HEK293T (cell line): ENCODE measurements at regions not wholly inside any gene's neighbourhood (a gene's known extent, or its start where the extent isn't known, plus 50 kb on each side); places are given as distances from the start of the nearest gene placed in this dataset.

Experiments used
- CTCF ChIA-PET: fragments of 350-600 bp; formaldehyde crosslinking; extraction: SDS; loops from one replicate; lab custom pipeline; 2021; ENCODE audit warnings: antibody characterized with exemption, inconsistent platforms; lab: Yijun Ruan, JAX
- POLR2A ChIA-PET: fragments of 350-600 bp; formaldehyde crosslinking; extraction: SDS; loops from one replicate; lab custom pipeline; 2020; ENCODE audit warnings: antibody characterized with exemption, inconsistent platforms; lab: Yijun Ruan, JAX
- DNase-seq: peaks from one replicate; pipeline ENCODE4 v3.0.0; 2012; ENCODE audit warnings: mixed read lengths; ENCODE audit errors: extremely low spot score
- ARNT ChIP-seq: fragments of 450-650 bp; IDR thresholded peaks from 2 replicates; pipeline ENCODE4 v1.6.1; 2017; ENCODE audit warnings: mild to moderate bottlenecking
- BHLHE40 ChIP-seq: fragments of 450-650 bp; IDR thresholded peaks from 2 replicates; pipeline ENCODE4 v1.6.1; 2016; ENCODE audit warnings: mild to moderate bottlenecking, moderate library complexity, borderline replicate concordance
- CTBP1 ChIP-seq: fragments of 450-650 bp; IDR thresholded peaks from 2 replicates; pipeline ENCODE4 v1.6.1; 2016; ENCODE audit warnings: borderline replicate concordance
- ELF4 ChIP-seq: fragments of 450-650 bp; IDR thresholded peaks from 2 replicates; pipeline ENCODE4 v1.6.1; 2017; ENCODE audit warnings: antibody characterized with exemption
- FOXA1 ChIP-seq: fragments of 450-650 bp; IDR thresholded peaks from 2 replicates; pipeline ENCODE4 v1.6.1; 2016; ENCODE audit warnings: mild to moderate bottlenecking
- FOXK2 ChIP-seq: fragments of 450-650 bp; IDR thresholded peaks from 2 replicates; pipeline ENCODE4 v1.6.1; 2016; ENCODE audit warnings: mild to moderate bottlenecking
- FOXM1 ChIP-seq: fragments of 450-650 bp; IDR thresholded peaks from 2 replicates; pipeline ENCODE4 v1.6.1; 2017; ENCODE audit warnings: mild to moderate bottlenecking, borderline replicate concordance
- HDGF ChIP-seq: fragments of 450-650 bp; IDR thresholded peaks from 2 replicates; pipeline ENCODE4 v1.6.1; 2017; ENCODE audit warnings: antibody characterized with exemption, borderline replicate concordance
- L3MBTL2 ChIP-seq: fragments of 450-650 bp; conservative IDR thresholded peaks from 2 replicates; pipeline ENCODE4 v1.6.1; 2016; ENCODE audit warnings: mild to moderate bottlenecking
- LEF1 ChIP-seq: fragments of 450-650 bp; IDR thresholded peaks from 2 replicates; pipeline ENCODE4 v1.6.1; 2017; ENCODE audit warnings: mild to moderate bottlenecking, borderline replicate concordance
- NFRKB ChIP-seq: fragments of 450-650 bp; IDR thresholded peaks from 2 replicates; pipeline ENCODE4 v1.6.1; 2016; ENCODE audit warnings: mild to moderate bottlenecking, moderate library complexity
- PKNOX1 ChIP-seq: fragments of 450-650 bp; IDR thresholded peaks from 2 replicates; pipeline ENCODE4 v1.6.1; 2016
- SP1 ChIP-seq: fragments of 450-650 bp; IDR thresholded peaks from 2 replicates; pipeline ENCODE4 v1.6.1; 2017
- SUZ12 ChIP-seq: fragments of 450-650 bp; IDR thresholded peaks from 2 replicates; pipeline ENCODE4 v1.6.1; 2016; ENCODE audit warnings: mild to moderate bottlenecking
- TARDBP ChIP-seq: fragments of 450-650 bp; IDR thresholded peaks from 2 replicates; pipeline ENCODE4 v1.6.1; 2016
- ZNF384 ChIP-seq: fragments of 450-650 bp; IDR thresholded peaks from 2 replicates; pipeline ENCODE4 v1.6.1; 2016

GRCh38 chr2:7620255-7620654 lies 703.0 kb downstream of the RNF144A start:
- no peak for DNase-seq
- CTCF ChIA-PET = no interaction called here

GRCh38 chr2:7621018-7621814 lies 704.0 kb downstream of the RNF144A start:
- TF ChIP-seq FOXK2 (no peak), HDGF (no peak), FOXA1 (no peak), PKNOX1 (no peak), ELF4 (no peak), SUZ12 (no peak), CTBP1 (no peak), L3MBTL2 (no peak), NFRKB (no peak), FOXM1 (no peak), TARDBP (no peak), SP1 (no peak), ZNF384 (no peak), LEF1 (no peak), BHLHE40 (no peak), ARNT (no peak)
- ChIA-PET CTCF (no interaction called here), POLR2A (no interaction called here)
- DNase-seq = no peak

More at GRCh38 chr2:7620255-7620654, 703.0 kb downstream of the RNF144A start:
- no peak for TF ChIP-seq LEF1
- no peak for TF ChIP-seq FOXM1
- TF ChIP-seq PKNOX1 = no peak
- TF ChIP-seq BHLHE40 = no peak
- no peak for TF ChIP-seq SUZ12
- no peak for TF ChIP-seq TARDBP
- TF ChIP-seq FOXK2 = no peak
- TF ChIP-seq NFRKB = no peak
- no peak for TF ChIP-seq SP1
- no peak for TF ChIP-seq ARNT
- POLR2A ChIA-PET = no interaction called here

- ChIA-PET CTCF (no interaction called here), POLR2A (no interaction called here)
- no peak for DNase-seq
- TF ChIP-seq L3MBTL2 (no peak), PKNOX1 (no peak), TARDBP (no peak), FOXA1 (no peak), BHLHE40 (no peak), FOXM1 (no peak), SUZ12 (no peak), HDGF (no peak), CTBP1 (no peak), NFRKB (no peak), FOXK2 (no peak), ZNF384 (no peak), SP1 (no peak), ARNT (no peak), ELF4 (no peak), LEF1 (no peak)
These were observed 708.4 kb downstream of the RNF144A start for GRCh38 chr2:7625392-7626138.

- ChIA-PET CTCF (no interaction called here), POLR2A (no interaction called here)
- no peak for DNase-seq
- no peak for TF ChIP-seq TARDBP
- no peak for TF ChIP-seq ELF4
- no peak for TF ChIP-seq ZNF384
- TF ChIP-seq L3MBTL2 = no peak
- no peak for TF ChIP-seq SUZ12
- TF ChIP-seq LEF1 = no peak
- no peak for TF ChIP-seq FOXA1
- TF ChIP-seq FOXM1 = no peak
- TF ChIP-seq CTBP1 = no peak
- no peak for TF ChIP-seq BHLHE40
- TF ChIP-seq NFRKB = no peak
- TF ChIP-seq FOXK2 = no peak
These were observed 708.9 kb downstream of the RNF144A start for GRCh38 chr2:7626139-7626537.

GRCh38 chr2:7627583-7627982 lies 710.4 kb downstream of the RNF144A start:
- no peak for TF ChIP-seq CTBP1
- no peak for TF ChIP-seq FOXK2
- no peak for TF ChIP-seq FOXA1
- TF ChIP-seq SUZ12 = no peak
- TF ChIP-seq ZNF384 = no peak
- TF ChIP-seq SP1 = no peak
- no peak for TF ChIP-seq TARDBP
- no peak for TF ChIP-seq PKNOX1
- TF ChIP-seq NFRKB = no peak
- no peak for TF ChIP-seq FOXM1
- TF ChIP-seq ARNT = no peak
- TF ChIP-seq BHLHE40 = no peak
- no peak for TF ChIP-seq ELF4
- no peak for TF ChIP-seq L3MBTL2
- TF ChIP-seq HDGF = no peak
- TF ChIP-seq LEF1 = no peak
- DNase-seq = no peak
- ChIA-PET CTCF (no interaction called here), POLR2A (no interaction called here)
